HEK293T (cell line): ENCODE measurements at regions not wholly inside any gene's neighbourhood (a gene's known extent, or its start where the extent isn't known, plus 50 kb on each side); places are given as distances from the start of the nearest gene placed in this dataset.

Source experiments
- ARNT ChIP-seq: fragments of 450-650 bp; IDR thresholded peaks from 2 replicates; pipeline ENCODE4 v1.6.1; 2017; ENCODE audit warnings: mild to moderate bottlenecking
- FOXK2 ChIP-seq: fragments of 450-650 bp; IDR thresholded peaks from 2 replicates; pipeline ENCODE4 v1.6.1; 2016; ENCODE audit warnings: mild to moderate bottlenecking
- NFRKB ChIP-seq: fragments of 450-650 bp; IDR thresholded peaks from 2 replicates; pipeline ENCODE4 v1.6.1; 2016; ENCODE audit warnings: mild to moderate bottlenecking, moderate library complexity
- SP1 ChIP-seq: fragments of 450-650 bp; IDR thresholded peaks from 2 replicates; pipeline ENCODE4 v1.6.1; 2017

DNA sequence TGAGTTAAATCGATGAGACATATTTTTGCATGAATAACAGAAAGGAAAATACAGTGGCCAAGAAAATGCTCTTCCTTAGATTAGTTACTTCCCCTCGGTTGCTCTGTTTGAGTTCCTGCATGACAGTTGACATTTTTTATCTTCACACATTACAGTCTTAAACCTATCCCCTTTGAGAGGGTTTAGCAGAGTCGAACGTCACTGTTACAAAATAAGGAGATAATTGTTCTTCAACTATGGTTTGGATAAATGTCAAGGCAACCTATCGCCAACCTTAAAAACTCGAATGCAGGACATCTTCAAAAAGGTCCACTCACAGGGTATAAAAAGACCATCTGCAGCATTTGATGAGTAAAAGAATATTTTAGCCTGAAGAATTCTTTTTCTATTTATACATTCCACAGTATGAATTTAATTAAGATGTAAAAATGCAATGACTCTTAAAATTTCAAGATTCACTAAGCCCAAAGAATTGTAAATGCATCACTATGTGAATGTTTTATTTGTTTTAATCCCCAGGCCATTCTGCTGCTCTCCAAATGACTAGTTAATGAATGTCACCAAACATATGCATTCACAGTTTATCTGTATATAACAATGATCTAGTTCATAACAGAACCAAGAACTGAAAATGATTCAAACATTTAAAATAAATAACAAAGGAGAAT is 68.9 kb upstream of the COL11A1 start:
- TF ChIP-seq NFRKB = no peak
- no peak for TF ChIP-seq FOXK2
- TF ChIP-seq SP1 = no peak
- no peak for TF ChIP-seq ARNT
